ENCODE measurements at regions not wholly inside any gene's neighbourhood (a gene's known extent, or its start where the extent isn't known, plus 50 kb on each side); places are given as distances from the start of the nearest gene placed in this dataset.

GRCh38 chr5:152309926-152310450, 95.1 kb downstream of the NMUR2 start:
- WGBS: 65% methylated on average over 2 of the region's 2 CpGs
- DNase-seq (ENCODE audit: low read depth in 6 of 9, low spot score in 9 of 9): no peak
- Histone ChIP-seq H3K4me1 (ENCODE audit: control insufficient read depth in 2 of 2, insufficient read depth in 2 of 2, low read length in 2 of 2) (no peaks in the 10 kb centered on the region), H3K9me3 (ENCODE audit: control insufficient read depth in 2 of 2, insufficient read depth in 1 of 2, low read length in 1 of 2) (no peaks in the 10 kb centered on the region), H3K36me3 (ENCODE audit: control insufficient read depth in 2 of 2, insufficient read depth in 2 of 2, low read length in 1 of 2) (no peaks in the 10 kb centered on the region), H3K4me3 (ENCODE audit: low read length in 2 of 2) (no peak overlapping the region), H3K27ac (ENCODE audit: low read depth in 1 of 2, low read length in 1 of 2) (no peak overlapping the region), H3K27me3 (ENCODE audit: control insufficient read depth in 2 of 2, insufficient read depth in 1 of 2, low read length in 1 of 2) (no peaks in the 10 kb centered on the region)

- 91% methylated on average over 2 of the region's 2 CpGs for WGBS
- Histone ChIP-seq H3K27ac (ENCODE audit: low read depth in 1 of 2, low read length in 1 of 2) (no peak overlapping the region), H3K4me3 (ENCODE audit: low read length in 2 of 2) (no peak overlapping the region), H3K9me3 (ENCODE audit: control insufficient read depth in 2 of 2, insufficient read depth in 1 of 2, low read length in 1 of 2) (no peaks in the 10 kb centered on the region), H3K36me3 (ENCODE audit: control insufficient read depth in 2 of 2, insufficient read depth in 2 of 2, low read length in 1 of 2) (no peaks in the 10 kb centered on the region), H3K4me1 (ENCODE audit: control insufficient read depth in 2 of 2, insufficient read depth in 2 of 2, low read length in 2 of 2) (no peaks in the 10 kb centered on the region), H3K27me3 (ENCODE audit: control insufficient read depth in 2 of 2, insufficient read depth in 1 of 2, low read length in 1 of 2) (no peaks in the 10 kb centered on the region)
- DNase-seq (ENCODE audit: low read depth in 6 of 9, low spot score in 9 of 9): no peak
These were observed 98.7 kb downstream of the NMUR2 start for GRCh38 chr5:152306386-152306785.

- DNase-seq (ENCODE audit: low read depth in 6 of 9, low spot score in 9 of 9): no peak
- Histone ChIP-seq H3K27ac (ENCODE audit: low read depth in 1 of 2, low read length in 1 of 2) (no peak overlapping the region), H3K4me1 (ENCODE audit: control insufficient read depth in 2 of 2, insufficient read depth in 2 of 2, low read length in 2 of 2) (no peaks in the 10 kb centered on the region), H3K4me3 (ENCODE audit: low read length in 2 of 2) (no peak overlapping the region), H3K27me3 (ENCODE audit: control insufficient read depth in 2 of 2, insufficient read depth in 1 of 2, low read length in 1 of 2) (no peaks in the 10 kb centered on the region), H3K9me3 (ENCODE audit: control insufficient read depth in 2 of 2, insufficient read depth in 1 of 2, low read length in 1 of 2) (no peaks in the 10 kb centered on the region), H3K36me3 (ENCODE audit: control insufficient read depth in 2 of 2, insufficient read depth in 2 of 2, low read length in 1 of 2) (no peaks in the 10 kb centered on the region)
- WGBS: 95% methylated on average over 3 of the region's 3 CpGs
These were observed 99.6 kb downstream of the NMUR2 start for GRCh38 chr5:152305525-152305924.

GRCh38 chr5:152303841-152304240, 101.2 kb downstream of the NMUR2 start:
- H3K4me1 ChIP-seq (ENCODE audit: control insufficient read depth in 2 of 2, insufficient read depth in 2 of 2, low read length in 2 of 2): no peaks in the 10 kb centered on the region
- no peak for DNase-seq (ENCODE audit: low read depth in 6 of 9, low spot score in 9 of 9)
- H3K9me3 ChIP-seq (ENCODE audit: control insufficient read depth in 2 of 2, insufficient read depth in 1 of 2, low read length in 1 of 2): no peaks in the 10 kb centered on the region
- H3K27ac ChIP-seq (ENCODE audit: low read depth in 1 of 2, low read length in 1 of 2): no peak overlapping the region
- no peaks in the 10 kb centered on the region for H3K36me3 ChIP-seq (ENCODE audit: control insufficient read depth in 2 of 2, insufficient read depth in 2 of 2, low read length in 1 of 2)
- no peak overlapping the region for H3K4me3 ChIP-seq (ENCODE audit: low read length in 2 of 2)
- H3K27me3 ChIP-seq (ENCODE audit: control insufficient read depth in 2 of 2, insufficient read depth in 1 of 2, low read length in 1 of 2): no peaks in the 10 kb centered on the region

- H3K36me3 ChIP-seq (ENCODE audit: control insufficient read depth in 2 of 2, insufficient read depth in 2 of 2, low read length in 1 of 2): no peaks in the 10 kb centered on the region
- no peaks in the 10 kb centered on the region for H3K9me3 ChIP-seq (ENCODE audit: control insufficient read depth in 2 of 2, insufficient read depth in 1 of 2, low read length in 1 of 2)
- no peak overlapping the region for H3K4me3 ChIP-seq (ENCODE audit: low read length in 2 of 2)
- H3K27ac ChIP-seq (ENCODE audit: low read depth in 1 of 2, low read length in 1 of 2): no peak overlapping the region
- DNase-seq (ENCODE audit: low read depth in 6 of 9, low spot score in 9 of 9): no peak
- H3K4me1 ChIP-seq (ENCODE audit: control insufficient read depth in 2 of 2, insufficient read depth in 2 of 2, low read length in 2 of 2): no peaks in the 10 kb centered on the region
- H3K27me3 ChIP-seq (ENCODE audit: control insufficient read depth in 2 of 2, insufficient read depth in 1 of 2, low read length in 1 of 2): no peaks in the 10 kb centered on the region
These were observed 107.2 kb downstream of the NMUR2 start for GRCh38 chr5:152297866-152298265.

- Histone ChIP-seq H3K27me3 (ENCODE audit: control insufficient read depth in 2 of 2, insufficient read depth in 1 of 2, low read length in 1 of 2) (no peaks in the 10 kb centered on the region), H3K4me3 (ENCODE audit: low read length in 2 of 2) (no peak overlapping the region), H3K9me3 (ENCODE audit: control insufficient read depth in 2 of 2, insufficient read depth in 1 of 2, low read length in 1 of 2) (no peaks in the 10 kb centered on the region), H3K4me1 (ENCODE audit: control insufficient read depth in 2 of 2, insufficient read depth in 2 of 2, low read length in 2 of 2) (no peaks in the 10 kb centered on the region), H3K27ac (ENCODE audit: low read depth in 1 of 2, low read length in 1 of 2) (no peak overlapping the region), H3K36me3 (ENCODE audit: control insufficient read depth in 2 of 2, insufficient read depth in 2 of 2, low read length in 1 of 2) (no peaks in the 10 kb centered on the region)
- DNase-seq (ENCODE audit: low read depth in 6 of 9, low spot score in 9 of 9): no peak
- 85% methylated on average over 2 of the region's 2 CpGs for WGBS
These were observed 111.9 kb downstream of the NMUR2 start for GRCh38 chr5:152293189-152293588.

- no peaks in the 10 kb centered on the region for H3K4me1 ChIP-seq (ENCODE audit: control insufficient read depth in 2 of 2, insufficient read depth in 2 of 2, low read length in 2 of 2)
- no peak overlapping the region for H3K27ac ChIP-seq (ENCODE audit: low read depth in 1 of 2, low read length in 1 of 2)
- WGBS: 91% methylated on average over 5 of the region's 5 CpGs
- no peak overlapping the region for H3K4me3 ChIP-seq (ENCODE audit: low read length in 2 of 2)
- no peak for DNase-seq (ENCODE audit: low read depth in 6 of 9, low spot score in 9 of 9)
- no peaks in the 10 kb centered on the region for H3K27me3 ChIP-seq (ENCODE audit: control insufficient read depth in 2 of 2, insufficient read depth in 1 of 2, low read length in 1 of 2)
- no peaks in the 10 kb centered on the region for H3K36me3 ChIP-seq (ENCODE audit: control insufficient read depth in 2 of 2, insufficient read depth in 2 of 2, low read length in 1 of 2)
- H3K9me3 ChIP-seq (ENCODE audit: control insufficient read depth in 2 of 2, insufficient read depth in 1 of 2, low read length in 1 of 2): no peaks in the 10 kb centered on the region
These were observed 114.9 kb downstream of the NMUR2 start for GRCh38 chr5:152290181-152290580.

GRCh38 chr5:152288917-152289595, 116.0 kb downstream of the NMUR2 start:
- Histone ChIP-seq H3K27me3 (ENCODE audit: control insufficient read depth in 2 of 2, insufficient read depth in 1 of 2, low read length in 1 of 2) (no peaks in the 10 kb centered on the region), H3K27ac (ENCODE audit: low read depth in 1 of 2, low read length in 1 of 2) (no peak overlapping the region), H3K4me3 (ENCODE audit: low read length in 2 of 2) (no peak overlapping the region), H3K9me3 (ENCODE audit: control insufficient read depth in 2 of 2, insufficient read depth in 1 of 2, low read length in 1 of 2) (no peaks in the 10 kb centered on the region), H3K36me3 (ENCODE audit: control insufficient read depth in 2 of 2, insufficient read depth in 2 of 2, low read length in 1 of 2) (no peaks in the 10 kb centered on the region), H3K4me1 (ENCODE audit: control insufficient read depth in 2 of 2, insufficient read depth in 2 of 2, low read length in 2 of 2) (no peaks in the 10 kb centered on the region)
- WGBS: 53% methylated on average over 3 of the region's 3 CpGs
- no peak for DNase-seq (ENCODE audit: low read depth in 6 of 9, low spot score in 9 of 9)

- Histone ChIP-seq H3K4me3 (ENCODE audit: low read length in 2 of 2) (no peak overlapping the region), H3K27ac (ENCODE audit: low read depth in 1 of 2, low read length in 1 of 2) (no peak overlapping the region), H3K36me3 (ENCODE audit: control insufficient read depth in 2 of 2, insufficient read depth in 2 of 2, low read length in 1 of 2) (no peaks in the 10 kb centered on the region), H3K4me1 (ENCODE audit: control insufficient read depth in 2 of 2, insufficient read depth in 2 of 2, low read length in 2 of 2) (no peaks in the 10 kb centered on the region), H3K27me3 (ENCODE audit: control insufficient read depth in 2 of 2, insufficient read depth in 1 of 2, low read length in 1 of 2) (no peaks in the 10 kb centered on the region), H3K9me3 (ENCODE audit: control insufficient read depth in 2 of 2, insufficient read depth in 1 of 2, low read length in 1 of 2) (no peaks in the 10 kb centered on the region)
- WGBS: 83% methylated on average over 6 of the region's 6 CpGs
- no peak for DNase-seq (ENCODE audit: low read depth in 6 of 9, low spot score in 9 of 9)
These were observed 116.6 kb downstream of the NMUR2 start for GRCh38 chr5:152288499-152288898.
